Kidney glomerular epithelial cell (primary cell): ENCODE measurements at regions not wholly inside any gene's neighbourhood (a gene's known extent, or its start where the extent isn't known, plus 50 kb on each side); places are given as distances from the start of the nearest gene placed in this dataset.
A peak's percentile ranks its signal among the peaks of the same experiment; 100 is the strongest.
"Not testable (repeated sequence)": the region's sequence is repeated elsewhere in the genome, so short reads cannot be mapped to it uniquely, and the experiment has no call there.

ENCODE experiments used
- DNase-seq: peaks from one replicate; lab custom pipeline; 2025; lab: John Stamatoyannopoulos, UW

DNA sequence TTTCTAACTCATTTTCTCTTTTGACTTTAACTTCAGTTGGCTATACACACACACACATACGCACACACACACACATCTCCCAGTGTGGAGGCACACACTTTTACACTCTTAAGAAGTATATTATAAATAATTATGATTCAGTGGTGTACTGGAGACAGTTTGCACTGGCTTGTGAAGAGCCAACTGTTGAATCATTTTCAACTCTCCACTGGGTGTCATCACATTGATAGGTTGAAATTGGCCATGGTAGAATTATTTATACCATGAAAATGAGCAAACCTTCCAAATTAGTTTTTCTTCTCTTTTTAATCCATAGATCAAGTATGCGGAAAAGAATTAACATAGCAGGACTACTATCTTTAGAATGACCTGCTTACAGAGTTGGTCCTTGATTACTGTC is 407.1 kb downstream of the BMP2 start:
- DNase-seq = no peak

DNA sequence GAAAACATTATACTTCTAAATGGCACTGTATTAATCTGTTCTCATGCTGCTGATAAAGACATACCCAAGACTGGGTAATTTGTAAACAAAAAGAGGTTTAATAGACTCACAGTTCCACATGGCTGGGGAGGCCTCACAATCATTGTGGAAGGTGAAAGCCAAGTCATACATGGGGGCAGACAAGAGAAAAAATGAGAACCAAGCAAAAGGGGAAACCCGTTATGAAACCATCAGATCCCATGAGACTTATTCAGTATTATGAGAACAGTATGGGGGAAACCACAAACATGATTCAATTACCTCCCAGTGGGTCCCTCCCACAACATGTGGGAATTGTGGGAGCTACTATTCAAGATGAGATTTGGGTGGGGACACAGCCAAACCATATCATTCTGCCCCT is 408.3 kb downstream of the BMP2 start:
- not testable (repeated sequence) for DNase-seq

DNA sequence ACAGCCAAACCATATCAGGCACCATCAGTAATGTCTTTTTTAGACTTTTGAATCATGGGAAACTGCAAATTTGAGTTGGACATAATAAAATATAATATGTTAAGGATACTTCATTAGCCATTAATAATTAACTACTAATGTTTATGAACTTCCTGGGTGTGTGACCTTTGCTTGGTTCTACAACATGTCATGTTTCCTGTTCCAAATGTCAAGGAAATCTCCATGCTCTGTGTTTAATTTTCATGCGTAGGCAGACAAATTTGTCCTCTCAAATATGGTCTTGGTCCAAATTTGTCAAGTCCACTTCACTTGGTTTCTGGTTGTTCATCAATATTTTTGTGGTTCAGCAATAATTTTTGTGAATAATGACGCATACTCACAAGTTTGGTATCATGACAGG is 410.5 kb downstream of the BMP2 start:
- no peak for DNase-seq

DNA sequence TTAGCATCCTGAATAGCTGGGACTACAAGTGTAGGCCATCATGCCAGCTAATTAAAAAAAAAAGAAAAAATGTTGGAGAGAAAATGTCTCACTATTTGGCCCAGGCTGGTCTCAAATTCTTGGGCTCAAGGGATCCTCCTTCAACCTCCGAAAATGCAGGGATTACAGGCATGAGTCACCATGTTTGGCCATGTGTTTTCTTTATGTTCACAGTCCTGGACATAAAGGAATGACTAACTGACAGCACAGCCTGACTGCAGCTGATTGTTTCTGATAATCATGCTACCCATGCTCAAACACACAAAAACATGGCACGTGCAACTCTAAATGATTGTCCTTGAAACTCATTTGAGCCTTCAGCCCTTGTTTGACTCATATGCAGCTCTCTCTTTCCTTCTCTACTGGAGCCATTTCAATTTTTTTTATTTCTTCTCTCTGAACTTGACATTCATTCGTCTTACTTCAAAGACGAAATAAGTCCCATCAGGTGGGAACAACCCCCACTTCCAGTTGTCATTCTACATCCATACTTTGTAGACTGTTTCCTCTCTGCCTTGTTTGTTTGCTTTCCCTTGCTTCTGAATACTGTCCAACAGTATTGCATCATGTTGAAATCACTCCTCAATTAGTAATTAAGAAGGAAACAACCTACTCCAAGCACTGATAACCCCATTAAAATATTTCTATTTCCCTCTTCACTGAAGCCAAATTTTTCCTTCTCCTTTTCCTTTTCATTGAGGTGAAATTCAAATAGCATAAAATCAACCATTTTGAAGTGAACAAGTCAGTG is 413.0 kb downstream of the BMP2 start:
- DNase-seq = no peak

DNA sequence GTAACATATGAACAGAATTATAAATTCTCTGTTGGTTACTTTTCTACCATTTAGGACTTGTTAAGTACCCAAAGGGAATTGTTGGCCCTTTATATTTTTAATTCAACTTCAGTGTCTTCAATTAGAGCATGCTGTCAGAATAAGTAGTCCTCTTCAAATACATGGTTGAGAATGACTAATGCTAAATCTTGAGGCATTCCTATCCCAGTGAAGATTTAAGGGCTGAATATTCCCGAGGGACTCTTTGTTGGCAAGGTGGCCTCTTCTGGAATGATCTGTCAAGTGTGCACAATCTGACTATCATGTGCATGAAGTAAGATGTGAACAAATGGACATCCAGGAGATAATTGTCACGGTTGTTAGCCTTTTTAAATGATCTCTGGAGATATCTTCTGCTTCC is 421.7 kb downstream of the BMP2 start:
- DNase-seq = no peak

DNA sequence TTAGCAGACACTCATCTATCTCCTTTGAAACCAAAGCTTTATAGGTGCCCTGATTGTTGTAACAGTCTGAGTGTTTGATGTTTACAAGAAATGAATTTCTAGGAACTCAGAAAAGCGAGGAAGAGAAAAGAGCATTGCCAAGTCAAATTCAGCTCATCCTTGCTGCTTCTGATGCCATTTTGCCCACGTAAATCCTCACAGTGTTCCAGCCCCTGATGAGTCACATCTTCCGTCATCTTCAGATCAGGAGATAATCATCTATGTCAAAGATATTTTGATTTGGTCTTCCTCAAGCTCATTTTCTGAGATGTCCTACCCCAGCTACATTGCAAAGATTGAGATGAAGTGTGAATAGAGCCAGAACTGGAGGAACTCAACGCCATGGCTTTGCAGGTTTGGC is 426.2 kb downstream of the BMP2 start:
- DNase-seq = no peak

DNA sequence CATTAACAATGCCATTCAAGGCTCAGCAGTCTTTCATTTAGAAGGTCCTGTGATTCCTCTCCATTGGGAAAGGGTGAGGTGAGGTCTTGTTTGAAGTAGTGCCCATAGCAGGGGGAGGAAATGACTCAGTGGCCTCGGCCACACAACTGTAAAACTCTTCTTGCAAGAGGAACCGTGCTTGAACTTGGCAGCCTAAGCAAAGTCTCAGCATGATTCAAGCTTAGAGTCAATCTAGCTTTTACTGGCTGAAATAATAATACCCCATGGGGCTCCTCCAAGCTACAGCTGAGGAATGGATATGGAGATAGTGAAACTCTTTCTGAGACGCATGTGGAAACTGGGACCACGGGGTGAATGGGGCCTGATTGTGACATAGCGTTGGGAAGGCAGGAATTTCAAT is 428.2 kb downstream of the BMP2 start:
- DNase-seq = peak; percentile 38

DNA sequence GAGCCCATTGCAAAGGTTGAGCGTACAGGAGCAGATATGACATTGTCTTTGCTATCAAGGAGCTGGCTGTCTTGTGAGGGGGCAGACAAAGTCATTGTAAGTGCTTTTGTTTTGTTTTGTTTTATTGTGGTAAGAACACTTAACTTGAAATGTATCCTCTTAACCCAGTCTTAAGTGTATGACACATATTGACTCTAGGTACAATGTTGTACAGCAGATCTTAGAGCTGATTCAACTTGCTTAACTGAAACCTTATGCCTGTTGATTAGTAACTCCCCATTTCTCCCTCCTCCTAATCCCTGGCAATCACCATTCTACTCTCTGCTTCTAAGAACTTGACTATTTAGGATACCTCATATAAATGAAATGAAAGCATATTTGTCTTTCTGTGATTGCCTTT is 429.0 kb downstream of the BMP2 start:
- peak; percentile 8 for DNase-seq

DNA sequence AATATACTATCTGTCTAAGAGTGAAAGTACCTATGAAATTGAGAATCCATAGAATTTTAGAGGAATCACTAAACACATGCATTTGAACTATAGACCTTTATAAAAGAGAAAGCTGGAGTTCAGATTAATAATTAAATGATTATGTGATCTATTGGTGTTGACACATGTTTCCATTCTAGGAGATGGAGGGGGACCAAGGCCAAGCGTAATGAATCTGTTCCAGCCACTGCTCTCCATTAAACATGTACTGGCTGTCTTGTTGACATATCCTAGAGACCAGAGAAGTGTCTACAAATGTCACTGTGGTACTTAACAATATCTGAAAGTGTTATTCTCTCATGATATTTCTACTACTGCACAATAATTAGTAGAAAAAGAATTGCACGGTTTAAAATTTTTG is 432.4 kb downstream of the BMP2 start:
- no peak for DNase-seq

DNA sequence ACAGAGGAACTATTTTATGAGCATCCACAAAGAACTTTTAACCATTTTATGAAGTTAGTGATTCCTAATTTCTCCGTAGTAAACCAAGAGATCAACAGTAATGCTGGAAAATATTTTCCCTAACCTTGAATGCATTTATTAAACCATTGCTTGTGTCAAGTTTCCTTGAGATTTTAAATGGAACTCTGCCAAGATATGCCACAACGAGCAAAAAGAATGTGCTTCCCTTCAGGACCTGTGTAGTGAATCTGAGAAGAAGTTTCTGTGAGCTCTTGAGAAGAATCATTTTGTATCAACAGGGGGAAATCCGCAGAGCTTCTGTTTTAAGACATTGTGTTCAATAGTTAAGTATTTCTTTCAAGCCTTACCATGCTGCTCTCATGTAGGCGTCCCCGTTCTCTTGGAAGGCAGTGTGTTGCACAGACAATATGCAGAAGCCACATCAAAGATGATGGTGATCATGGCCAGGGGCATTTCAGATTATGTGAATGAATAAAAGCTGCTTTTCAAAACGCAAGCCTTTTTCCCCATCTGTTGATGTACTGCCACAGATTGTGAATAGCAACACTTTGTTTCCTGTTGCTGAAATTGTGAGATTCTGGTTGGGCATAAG is 439.8 kb downstream of the BMP2 start:
- peak; percentile 59 for DNase-seq

DNA sequence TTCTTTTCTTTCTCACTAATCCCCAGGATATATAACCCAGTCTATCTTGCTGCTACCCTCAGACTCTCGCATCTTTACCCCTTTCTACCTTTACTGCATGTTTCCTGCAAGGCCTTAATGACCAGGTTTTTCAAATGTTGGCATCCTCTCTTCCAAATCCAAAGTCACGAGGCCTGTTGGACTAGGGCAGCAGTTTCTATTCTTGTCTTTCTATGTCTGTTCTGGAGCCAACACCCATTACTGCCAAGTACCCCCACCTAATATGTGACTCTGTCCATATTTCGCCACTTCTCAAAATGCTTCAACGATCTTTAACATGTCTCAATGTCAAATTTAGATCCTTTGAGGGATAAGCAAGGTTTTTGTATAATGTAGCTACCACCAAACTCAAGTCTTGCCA is 443.4 kb downstream of the BMP2 start:
- no peak for DNase-seq

DNA sequence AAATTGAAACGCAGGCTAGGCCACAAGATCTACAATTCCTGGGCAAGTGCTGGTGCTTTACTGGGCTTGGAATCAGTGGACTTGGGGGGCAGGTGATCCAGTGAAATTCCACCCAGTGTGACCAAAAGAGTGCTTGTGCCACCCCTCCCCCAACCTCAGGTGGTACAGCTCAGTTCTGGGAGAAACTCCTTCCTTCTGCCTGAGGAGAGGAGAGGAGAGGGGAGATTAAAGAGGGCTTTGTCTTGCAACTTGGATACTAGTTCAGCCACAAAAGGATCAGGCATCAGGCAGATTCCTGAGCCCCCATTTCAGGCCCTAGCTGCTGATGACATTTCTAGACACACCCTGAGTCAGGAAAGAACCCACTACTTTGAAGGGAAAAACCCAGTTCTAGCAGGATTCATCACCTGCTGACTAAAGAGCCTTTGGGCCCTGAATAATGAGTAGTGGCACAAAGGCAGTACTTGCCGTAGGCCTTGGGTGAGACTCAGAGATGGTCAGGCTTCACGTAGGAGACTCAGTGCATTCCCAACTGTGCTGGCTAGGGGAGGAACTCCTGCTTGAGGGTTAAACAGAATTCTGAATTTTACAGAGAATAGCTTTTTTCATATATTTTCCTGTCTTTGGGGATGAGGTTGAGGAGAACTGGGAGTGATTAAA is 446.7 kb downstream of the BMP2 start:
- DNase-seq = no peak

DNA sequence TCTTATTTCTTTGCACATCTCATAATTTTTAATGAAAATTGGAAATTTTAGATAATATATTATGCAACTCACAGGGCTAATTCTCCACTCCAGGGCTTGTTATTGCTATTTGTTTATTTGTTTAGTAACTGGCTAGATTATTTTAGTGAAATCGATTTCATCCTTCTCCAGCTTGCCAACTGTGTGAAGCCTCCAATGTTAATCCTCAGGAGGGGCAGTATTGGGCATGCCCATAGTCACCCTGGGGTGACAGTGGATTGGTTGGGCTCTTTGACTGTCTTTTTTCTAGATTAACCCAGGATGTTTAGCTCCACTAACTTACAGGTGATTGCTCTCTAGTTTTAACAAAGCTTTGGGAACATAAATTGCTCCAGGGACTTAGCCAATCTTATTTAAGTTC is 450.1 kb downstream of the BMP2 start:
- no peak for DNase-seq

DNA sequence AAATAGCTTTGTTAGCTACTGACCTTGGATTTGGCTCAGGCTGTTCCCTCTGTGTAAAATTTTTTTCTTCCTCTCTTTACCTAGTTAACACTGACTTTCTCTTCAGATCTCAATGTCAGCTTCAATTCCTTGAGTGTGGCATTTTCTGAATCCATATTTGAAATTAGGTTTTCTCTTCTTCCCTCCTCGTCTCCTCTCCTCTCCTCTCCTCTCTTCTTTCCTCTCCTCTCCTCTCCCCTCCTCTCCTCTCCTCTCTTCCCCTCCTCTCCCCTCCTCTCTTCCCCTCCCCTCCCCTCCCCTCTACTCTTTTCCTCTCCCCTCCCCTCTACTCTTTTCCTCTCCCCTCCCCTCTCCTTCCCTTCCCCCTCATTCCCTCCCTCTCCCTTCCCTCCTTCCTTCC is 453.3 kb downstream of the BMP2 start:
- no peak for DNase-seq

DNA sequence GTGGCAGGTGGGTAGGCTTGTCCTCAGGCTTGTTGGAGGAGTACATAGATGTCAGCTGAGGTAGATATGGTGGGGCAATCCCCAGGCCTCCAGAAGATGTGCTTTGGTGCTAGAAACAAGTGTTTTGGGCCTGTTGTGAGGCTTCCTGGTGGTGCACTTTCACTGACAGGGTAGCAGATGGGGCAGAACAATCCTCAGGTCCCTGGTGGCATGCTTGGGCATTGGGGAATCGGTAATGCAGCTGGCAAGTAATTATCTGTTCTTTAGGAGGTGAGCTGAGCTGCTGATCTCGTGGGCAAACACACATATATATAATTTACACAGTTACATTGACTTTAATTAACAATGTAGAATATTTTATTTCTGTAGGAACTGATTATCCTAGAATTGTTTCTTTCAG is 458.7 kb downstream of the BMP2 start:
- no peak for DNase-seq

DNA sequence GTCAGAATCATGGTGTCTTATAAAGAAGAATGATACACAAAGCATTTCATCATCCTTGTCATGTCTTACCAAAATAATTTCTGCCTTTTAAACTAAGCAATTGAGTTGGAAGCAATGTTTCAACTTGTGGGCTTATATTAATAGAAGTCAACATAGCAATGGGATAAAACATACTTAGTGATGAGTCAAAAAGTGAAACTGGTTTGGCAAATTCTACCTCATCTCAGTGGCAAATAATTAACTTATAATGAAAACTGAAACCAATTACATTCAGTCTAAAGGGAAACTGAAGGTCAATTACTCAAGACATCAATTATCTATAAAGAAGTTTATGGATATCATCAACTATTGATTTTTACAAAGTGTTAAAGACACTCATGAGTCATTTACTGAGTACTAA is 463.8 kb downstream of the BMP2 start:
- DNase-seq = peak; percentile 51

DNA sequence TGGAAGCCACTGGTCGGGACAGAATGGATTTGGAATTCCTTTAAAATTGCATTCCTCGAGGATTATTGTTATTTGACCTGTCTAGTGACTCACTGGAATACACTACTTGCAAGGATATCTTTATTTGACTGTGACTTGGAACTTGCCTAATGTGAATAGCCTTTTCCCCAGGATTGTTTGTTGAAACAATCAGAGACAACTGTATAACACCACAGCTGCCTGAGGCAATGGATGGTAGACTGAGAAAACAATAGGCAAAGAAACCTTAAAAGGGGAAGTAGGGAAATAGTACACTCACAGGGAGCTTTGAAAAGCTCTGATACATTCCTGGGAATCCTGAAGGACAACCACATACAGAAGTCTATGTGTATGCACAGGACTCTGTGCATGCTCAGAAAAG is 465.3 kb downstream of the BMP2 start:
- no peak for DNase-seq

DNA sequence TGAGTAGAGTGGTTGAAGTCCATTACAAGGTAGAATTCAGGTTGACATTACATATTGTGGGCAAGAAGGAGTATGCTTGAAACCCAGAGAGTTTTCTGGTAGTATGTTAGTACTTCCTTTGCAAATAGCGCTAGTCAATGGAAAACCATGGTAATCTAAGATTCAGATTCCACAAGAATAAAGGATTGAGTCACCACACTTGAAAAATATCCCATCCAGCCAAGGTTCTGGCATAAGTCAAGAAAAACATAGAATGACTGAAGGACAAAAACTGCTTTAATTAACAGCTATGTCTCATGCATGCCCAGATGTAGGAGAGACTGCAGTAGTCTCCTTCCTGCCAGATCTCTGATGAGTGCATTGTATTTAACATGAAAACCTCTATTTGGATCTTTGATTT is 469.8 kb downstream of the BMP2 start:
- DNase-seq = no peak

DNA sequence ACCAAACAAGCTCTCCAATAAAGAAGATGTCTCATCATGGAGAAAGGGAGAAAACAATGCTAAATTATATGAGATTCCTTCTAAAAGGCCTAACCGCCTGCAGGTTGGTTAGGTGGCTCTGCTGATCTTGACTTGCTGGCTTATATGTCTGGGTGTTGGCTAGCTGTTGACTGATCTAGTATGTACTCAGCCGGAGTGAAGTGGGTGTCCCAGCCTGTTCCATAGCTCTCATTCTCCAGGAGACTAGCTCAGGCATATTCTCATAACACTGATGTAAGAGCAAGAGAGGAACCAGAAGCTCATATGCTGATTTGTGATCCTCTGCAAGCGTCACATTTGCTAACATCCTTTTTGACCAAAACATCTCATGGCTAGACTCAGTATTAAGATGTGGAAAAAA is 473.0 kb downstream of the BMP2 start:
- no peak for DNase-seq

DNA sequence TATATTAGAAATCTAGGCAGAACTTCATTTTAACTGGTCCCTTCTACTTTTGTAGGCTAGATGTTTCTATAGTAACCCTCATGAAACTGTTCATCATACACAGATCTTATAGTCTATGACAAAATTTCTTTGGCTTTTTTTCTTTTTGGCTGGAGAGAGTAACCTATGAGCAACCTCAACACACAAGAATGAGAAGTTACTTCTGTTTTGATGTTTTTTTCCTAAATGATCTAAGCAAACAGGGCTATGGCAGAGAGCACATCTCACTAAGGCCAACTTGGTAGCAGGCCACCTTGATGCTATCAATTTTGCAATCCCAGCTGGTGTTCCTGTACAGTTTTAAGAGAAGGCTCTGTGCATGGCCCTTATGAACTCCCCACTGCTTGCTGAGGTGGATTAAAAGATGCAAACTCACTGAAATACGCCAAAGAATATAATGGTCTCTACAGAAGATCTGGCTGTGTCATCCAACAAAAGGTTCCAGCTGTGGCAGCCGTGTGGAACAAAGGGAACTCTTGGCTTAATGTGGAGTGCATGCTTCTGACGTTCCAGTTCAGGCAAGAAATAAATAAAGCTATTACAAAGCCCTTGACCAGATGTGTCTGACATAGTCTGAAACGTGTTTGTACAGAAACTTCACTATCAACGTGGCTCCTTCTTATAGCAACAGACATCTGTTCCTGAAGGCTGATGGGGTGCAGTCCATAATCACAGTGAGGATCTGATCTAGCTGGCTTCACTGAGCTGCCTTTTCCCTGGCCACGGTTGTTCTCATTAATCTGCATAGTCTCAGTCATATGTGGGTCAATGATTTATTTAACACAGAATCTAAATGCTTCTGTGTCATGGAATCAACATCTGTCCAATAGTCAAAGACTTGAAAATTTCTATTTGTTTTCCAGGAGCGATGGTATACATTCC is 481.1 kb downstream of the BMP2 start:
- no peak for DNase-seq

DNA sequence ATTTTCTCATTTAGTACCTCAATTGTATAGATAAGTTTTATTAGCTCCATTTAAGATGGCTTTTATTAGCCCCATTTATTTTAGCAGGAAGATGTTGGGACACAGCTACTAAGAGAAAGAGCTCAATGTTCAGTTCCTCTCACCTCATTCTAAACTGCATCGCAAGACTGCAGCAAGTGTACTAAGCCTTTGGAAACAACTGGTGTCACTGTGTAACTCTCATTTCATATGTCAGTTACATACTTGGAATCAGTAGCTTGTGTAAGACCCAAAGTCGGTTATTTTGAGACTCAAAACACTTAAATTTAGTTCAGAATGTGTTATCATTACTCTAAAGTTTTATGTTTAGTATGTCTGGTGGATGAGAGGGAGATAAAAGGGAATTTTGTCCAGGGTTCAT is 482.9 kb downstream of the BMP2 start:
- no peak for DNase-seq

DNA sequence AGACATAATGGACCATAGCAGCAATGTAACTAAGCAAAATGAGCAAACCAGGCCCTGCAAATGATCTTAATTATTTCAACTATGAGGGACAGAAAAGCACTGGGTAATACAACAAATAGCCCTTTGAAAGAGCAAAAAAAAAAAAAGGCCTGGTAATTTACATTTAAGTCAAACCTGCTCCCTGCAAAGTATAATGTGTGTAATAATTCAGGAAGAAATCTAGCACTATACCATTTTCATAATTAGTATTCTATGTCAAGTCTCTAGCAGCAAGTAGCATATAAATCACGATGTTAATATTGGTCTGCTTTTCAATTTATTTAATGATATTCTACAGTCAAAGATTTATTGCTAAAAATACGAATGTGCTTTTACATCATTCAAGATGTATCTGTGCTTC is 489.6 kb downstream of the BMP2 start:
- DNase-seq = no peak
